HG03354 (cell line): ENCODE measurements at regions not wholly inside any gene's neighbourhood (a gene's known extent, or its start where the extent isn't known, plus 50 kb on each side); places are given as distances from the start of the nearest gene placed in this dataset.
"Not testable (repeated sequence)": the region's sequence is repeated elsewhere in the genome, so short reads cannot be mapped to it uniquely, and the experiment has no call there.

Experiments
- ATAC-seq: cut with Tn5 transposase; IDR thresholded peaks from one replicate; pipeline ENCODE4 v1.9.1; 2021; ENCODE audit warnings: mild to moderate bottlenecking; ENCODE audit not compliant: unreplicated experiment, poor library complexity, severe bottlenecking

GRCh38 chr18:23311351-23312121 lies 141.6 kb upstream of the RIOK3 start:
- no peak for ATAC-seq

- ATAC-seq = no peak
These were observed 139.7 kb upstream of the RIOK3 start for GRCh38 chr18:23313379-23313778.

- no peak for ATAC-seq
These were observed 138.4 kb upstream of the RIOK3 start for GRCh38 chr18:23314672-23315071.

GRCh38 chr18:23316316-23316715 lies 136.8 kb upstream of the RIOK3 start:
- no peak for ATAC-seq

GRCh38 chr18:23316988-23317387 lies 136.1 kb upstream of the RIOK3 start:
- no peak for ATAC-seq

GRCh38 chr18:23317975-23318675 lies 135.0 kb upstream of the RIOK3 start:
- ATAC-seq = no peak

GRCh38 chr18:23320709-23321236 lies 132.3 kb upstream of the RIOK3 start:
- ATAC-seq = no peak

- no peak for ATAC-seq
These were observed 131.1 kb upstream of the RIOK3 start for GRCh38 chr18:23321996-23322395.

GRCh38 chr18:23324056-23324811 lies 128.9 kb upstream of the RIOK3 start:
- no peak for ATAC-seq

GRCh38 chr18:23324861-23325260 lies 128.2 kb upstream of the RIOK3 start:
- no peak for ATAC-seq

GRCh38 chr18:23329671-23330070 lies 123.4 kb upstream of the RIOK3 start:
- not testable (repeated sequence) for ATAC-seq

GRCh38 chr18:23330423-23330822 lies 122.7 kb upstream of the RIOK3 start:
- ATAC-seq = peak; percentile 84

- no peak for ATAC-seq
These were observed 121.8 kb upstream of the RIOK3 start for GRCh38 chr18:23331091-23331920.

- ATAC-seq = no peak
These were observed 120.7 kb upstream of the RIOK3 start for GRCh38 chr18:23332356-23332755.

- no peak for ATAC-seq
These were observed 119.3 kb upstream of the RIOK3 start for GRCh38 chr18:23333827-23334226.

- ATAC-seq = no peak
These were observed 118.5 kb upstream of the RIOK3 start for GRCh38 chr18:23334569-23334968.

- ATAC-seq = no peak
These were observed 117.0 kb upstream of the RIOK3 start for GRCh38 chr18:23336101-23336500.

- no peak for ATAC-seq
These were observed 115.3 kb upstream of the RIOK3 start for GRCh38 chr18:23337599-23338444.

GRCh38 chr18:23340661-23341060 lies 112.4 kb upstream of the RIOK3 start:
- ATAC-seq = no peak
